H9 (cell line): ENCODE measurements at regions not wholly inside any gene's neighbourhood (a gene's known extent, or its start where the extent isn't known, plus 50 kb on each side); places are given as distances from the start of the nearest gene placed in this dataset.

Experiments used
- DNase-seq: peaks from one replicate; pipeline ENCODE4 v3.0.0-alpha.2; 2017
- H2AFZ ChIP-seq: one replicate; pipeline ENCODE4 v1.6.1; 2013; ENCODE audit warnings: mild to moderate bottlenecking, low read length, control low read depth, moderate library complexity
- H2AK5ac ChIP-seq: 2 replicates; pipeline ENCODE4 v1.6.1; 2013; ENCODE audit warnings: low read length, control low read depth, mixed read lengths; ENCODE audit not compliant: insufficient read length
- H2BK120ac ChIP-seq: one replicate; pipeline ENCODE4 v1.6.1; 2013; ENCODE audit warnings: low read depth, mild to moderate bottlenecking, low read length, control low read depth, inconsistent platforms; ENCODE audit not compliant: poor library complexity, severe bottlenecking
- H2BK12ac ChIP-seq: 2 replicates; pipeline ENCODE4 v1.6.1; 2013; ENCODE audit warnings: low read length, control low read depth, mixed read lengths, low read depth; ENCODE audit not compliant: insufficient read length
- H2BK15ac ChIP-seq: 2 replicates; pipeline ENCODE4 v1.6.1; 2013; ENCODE audit warnings: low read depth, low read length, control low read depth
- H2BK20ac ChIP-seq: one replicate; pipeline ENCODE4 v1.6.1; 2013; ENCODE audit warnings: low read depth, mild to moderate bottlenecking, low read length, control low read depth, inconsistent platforms; ENCODE audit not compliant: poor library complexity, severe bottlenecking
- H2BK5ac ChIP-seq: 2 replicates; pipeline ENCODE4 v1.6.1; 2013; ENCODE audit warnings: low read length, control low read depth, mixed read lengths; ENCODE audit not compliant: insufficient read length
- H3K14ac ChIP-seq: 2 replicates; pipeline ENCODE4 v1.6.1; 2013; ENCODE audit warnings: low read length, control low read depth; ENCODE audit not compliant: insufficient read depth
- H3K18ac ChIP-seq: 2 replicates; pipeline ENCODE4 v1.6.1; 2013; ENCODE audit warnings: low read depth, mild to moderate bottlenecking, mixed read lengths, low read length, control low read depth; ENCODE audit not compliant: insufficient read length
- H3K23ac ChIP-seq: 2 replicates; pipeline ENCODE4 v1.6.1; 2013; ENCODE audit warnings: low read length, control low read depth, mixed read lengths, low read depth; ENCODE audit not compliant: insufficient read length
- H3K23me2 ChIP-seq: 2 replicates; pipeline ENCODE4 v1.6.1; 2013; ENCODE audit warnings: low read depth, mild to moderate bottlenecking, mixed read lengths, low read length, control low read depth; ENCODE audit not compliant: insufficient read length, poor library complexity, severe bottlenecking
- H3K27ac ChIP-seq: 2 replicates; pipeline ENCODE4 v1.5.1; 2013; ENCODE audit warnings: low read length, control low read depth, mixed read lengths, low read depth; ENCODE audit not compliant: insufficient read length
- H3K27me3 ChIP-seq: 2 replicates; pipeline ENCODE4 v1.6.1; 2013; ENCODE audit warnings: low read length, control low read depth, inconsistent platforms; ENCODE audit not compliant: insufficient read depth
- H3K4ac ChIP-seq: 2 replicates; pipeline ENCODE4 v1.6.1; 2013; ENCODE audit warnings: low read depth, mild to moderate bottlenecking, control low read depth, inconsistent platforms, low read length, moderate library complexity
- H3K4me1 ChIP-seq: 2 replicates; pipeline ENCODE4 v1.6.1; 2013; ENCODE audit warnings: low read length, control low read depth, inconsistent platforms; ENCODE audit not compliant: insufficient read depth
- H3K4me2 ChIP-seq: 2 replicates; pipeline ENCODE4 v1.6.1; 2013; ENCODE audit warnings: low read length, control low read depth, mixed read lengths; ENCODE audit not compliant: insufficient read length, insufficient read depth
- H3K56ac ChIP-seq: 2 replicates; pipeline ENCODE4 v1.6.1; 2013; ENCODE audit warnings: low read depth, mild to moderate bottlenecking, mixed read lengths, low read length, control low read depth; ENCODE audit not compliant: insufficient read length
- H3K79me1 ChIP-seq: 2 replicates; pipeline ENCODE4 v1.6.1; 2013; ENCODE audit warnings: low read depth, mild to moderate bottlenecking, moderate library complexity, low read length, control low read depth, inconsistent platforms; ENCODE audit not compliant: insufficient read depth, poor library complexity, severe bottlenecking
- H3K79me2 ChIP-seq: 2 replicates; pipeline ENCODE4 v1.6.1; 2013; ENCODE audit warnings: low read length, control low read depth, inconsistent platforms; ENCODE audit not compliant: insufficient read depth
- H3K9ac ChIP-seq: 2 replicates; pipeline ENCODE4 v1.6.1; 2013; ENCODE audit warnings: low read length, control low read depth, mixed read lengths; ENCODE audit not compliant: insufficient read length; ENCODE audit errors: extremely low read depth
- H3K9me3 ChIP-seq: one replicate; pipeline ENCODE4 v1.6.1; 2013; ENCODE audit warnings: low read depth, low read length, inconsistent platforms; ENCODE audit not compliant: control insufficient read depth
- H3T11ph ChIP-seq: one replicate; pipeline ENCODE4 v1.6.1; 2013; ENCODE audit warnings: mild to moderate bottlenecking, low read length, control low read depth, inconsistent platforms
- H4K20me1 ChIP-seq: one replicate; pipeline ENCODE4 v1.6.1; 2013; ENCODE audit not compliant: control insufficient read depth, insufficient read length, insufficient read depth
- H4K5ac ChIP-seq: 2 replicates; pipeline ENCODE4 v1.6.1; 2013; ENCODE audit warnings: low read depth, mild to moderate bottlenecking, mixed read lengths, low read length, control low read depth; ENCODE audit not compliant: insufficient read length
- H4K8ac ChIP-seq: replicated peaks from 2 replicates; pipeline ENCODE4 v1.6.1; 2013; ENCODE audit warnings: low read length, control low read depth, mixed read lengths, low read depth; ENCODE audit not compliant: insufficient read length
- H4K91ac ChIP-seq: 2 replicates; pipeline ENCODE4 v1.6.1; 2013; ENCODE audit warnings: low read depth, mild to moderate bottlenecking, moderate library complexity, mixed read lengths, low read length, control low read depth; ENCODE audit not compliant: insufficient read length
- H3K27ac Mint-ChIP-seq, 3 experiments: 2 replicates in 2 of 3; 3 replicates in 1 of 3; pipeline ENCODE4 v1.8.0; 2020 to 2021; ENCODE audit warnings: mixed read lengths in 3 of 3, mild to moderate bottlenecking in 1 of 3, moderate library complexity in 1 of 3
- H3K27me3 Mint-ChIP-seq: 2 replicates; pipeline ENCODE4 v1.8.0; 2021; ENCODE audit warnings: low read depth, mild to moderate bottlenecking, moderate library complexity, mixed read lengths
- H3K36me3 Mint-ChIP-seq, 3 experiments: 2 replicates in 2 of 3; 3 replicates in 1 of 3; pipeline ENCODE4 v1.8.0; 2020 to 2021; ENCODE audit warnings: low read depth in 3 of 3, mixed read lengths in 3 of 3; ENCODE audit not compliant: insufficient read depth in 1 of 3
- H3K4me1 Mint-ChIP-seq, 2 experiments: 2 replicates each; pipeline ENCODE4 v1.8.0; 2020; ENCODE audit warnings: mixed read lengths in 2 of 2
- H3K4me3 Mint-ChIP-seq, 2 experiments: 2 replicates in 1 of 2; 3 replicates in 1 of 2; pipeline ENCODE4 v1.8.0; 2020 to 2021; ENCODE audit warnings: mild to moderate bottlenecking in 2 of 2, mixed read lengths in 2 of 2, moderate library complexity in 1 of 2
- H3K9me3 Mint-ChIP-seq, 2 experiments: 2 replicates in 1 of 2; 3 replicates in 1 of 2; pipeline ENCODE4 v1.8.0; 2020; ENCODE audit warnings: mild to moderate bottlenecking in 2 of 2, mixed read lengths in 2 of 2, moderate library complexity in 1 of 2
- CTCF ChIP-seq: fragments of 200-600 bp; sonication (generic); conservative IDR thresholded peaks from 3 replicates; pipeline ENCODE4 v1.8.0; 2021; ENCODE audit warnings: antibody characterized with exemption, mild to moderate bottlenecking
- WGBS: extraction: QIAGEN DNeasy Blood & Tissue Kit; methylation state at CpG from one replicate; pipeline ENCODE4 v1.1.7; 2013; ENCODE audit warnings: missing lambda C conversion rate, low lambda C conversion rate, mixed read lengths; ENCODE audit not compliant: insufficient read length; ENCODE audit errors: extremely low coverage; 5-methylcytosine and 5-hydroxymethylcytosine counted together

DNA sequence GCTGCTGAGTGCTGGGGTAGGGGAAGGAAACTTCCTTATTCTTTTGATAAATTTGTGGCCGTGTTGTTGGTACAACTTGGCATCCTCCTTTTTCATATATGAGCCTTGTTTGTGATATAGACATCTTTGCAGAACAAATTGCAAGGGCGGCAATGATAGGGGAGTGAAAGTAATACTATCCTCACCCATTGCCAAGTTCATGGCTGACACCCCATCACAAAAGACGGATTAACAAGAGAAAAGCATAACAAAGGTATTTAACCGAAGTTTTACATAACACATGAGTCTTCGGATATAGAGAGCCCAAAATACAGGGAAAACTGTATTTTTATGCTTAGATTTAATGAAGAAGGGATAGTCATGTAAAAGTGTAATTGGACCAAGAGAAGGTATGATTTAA lies 86.3 kb upstream of the TMPRSS2 start:
- Histone ChIP-seq H2BK12ac (no peak overlapping the region), H3K4me2 (peak overlapping the region; percentile 8), H2BK15ac (no peak overlapping the region), H3K27ac (no peak overlapping the region), H3K23ac (no peak overlapping the region), H2BK5ac (no peak overlapping the region), H4K8ac (no peak overlapping the region), H3K79me1 (no peaks in the 10 kb centered on the region), H2AFZ (no peak overlapping the region), H2BK120ac (no peak overlapping the region), H3K14ac (no peak overlapping the region), H3K56ac (no peak overlapping the region), H2BK20ac (no peak overlapping the region), H3K4ac (no peak overlapping the region), H3K18ac (no peak overlapping the region), H3K23me2 (no peaks in the 10 kb centered on the region), H4K20me1 (no peaks in the 10 kb centered on the region), H2AK5ac (no peak overlapping the region), H3K9ac (no peak overlapping the region), H3K27me3 (no peaks in the 10 kb centered on the region; the same call in 1 of the 2 replicates), H3K79me2 (no peaks in the 10 kb centered on the region), H3K4me1 (peaks cover 10% of the 10 kb centered on the region), H4K91ac (no peak overlapping the region), H4K5ac (no peak overlapping the region), H3T11ph (no peak overlapping the region), H3K9me3 (no peaks in the 10 kb centered on the region)
- TF ChIP-seq CTCF: no peak
- Mint-ChIP-seq H3K4me1 (peaks cover 25 to 27% of the 10 kb centered on the region in 2 experiments), H3K27ac (peak overlapping the region in 2 of 3 experiments; percentile 18 to 69; a peak in 2 of 7 replicates), H3K27me3 (peaks cover 65% of the 10 kb centered on the region), H3K9me3 (no peaks in the 10 kb centered on the region; a peak in 2 of 5 replicates), H3K36me3 (no peaks in the 10 kb centered on the region), H3K4me3 (peak overlapping the region in 1 of 2 experiments; percentile 14; a peak in 2 of 5 replicates)
- WGBS: no CpG with 5 or more reads among the region's 5 CpGs
- no peak for DNase-seq
